ENCODE measurements at regions not wholly inside any gene's neighbourhood (a gene's known extent, or its start where the extent isn't known, plus 50 kb on each side); places are given as distances from the start of the nearest gene placed in this dataset.
"Not testable (repeated sequence)": the region's sequence is repeated elsewhere in the genome, so short reads cannot be mapped to it uniquely, and the experiment has no call there.

GRCh38 chr4:154029171-154029570 lies 240.3 kb upstream of the SFRP2 start:
- Mint-ChIP-seq H3K4me3 (no peak overlapping the region), H3K4me1 (no peaks in the 10 kb centered on the region), H3K36me3 (no peaks in the 10 kb centered on the region), H3K9me3 (no peaks in the 10 kb centered on the region), H3K27ac (no peak overlapping the region), H3K27me3 (peaks cover 43% of the 10 kb centered on the region)
- DNase-seq: no peak

GRCh38 chr4:154025110-154025509 lies 236.2 kb upstream of the SFRP2 start:
- H3K4me3 Mint-ChIP-seq: no peak overlapping the region
- peaks cover 41% of the 10 kb centered on the region for H3K27me3 Mint-ChIP-seq
- H3K36me3 Mint-ChIP-seq: no peaks in the 10 kb centered on the region
- DNase-seq: no peak
- H3K9me3 Mint-ChIP-seq: no peaks in the 10 kb centered on the region
- no peaks in the 10 kb centered on the region for H3K4me1 Mint-ChIP-seq
- no peak overlapping the region for H3K27ac Mint-ChIP-seq

- Mint-ChIP-seq H3K27ac (no peak overlapping the region), H3K27me3 (peaks cover 40% of the 10 kb centered on the region), H3K4me3 (no peak overlapping the region), H3K4me1 (no peaks in the 10 kb centered on the region), H3K9me3 (no peaks in the 10 kb centered on the region), H3K36me3 (no peaks in the 10 kb centered on the region)
- peak; percentile 14 for DNase-seq
These were observed 235.3 kb upstream of the SFRP2 start for GRCh38 chr4:154024097-154024694.

- not testable (repeated sequence) for H3K36me3 Mint-ChIP-seq, H3K9me3 Mint-ChIP-seq, H3K27ac Mint-ChIP-seq, H3K4me1 Mint-ChIP-seq, DNase-seq, H3K4me3 Mint-ChIP-seq
- H3K27me3 Mint-ChIP-seq: peaks cover 38% of the 10 kb centered on the region
These were observed 234.8 kb upstream of the SFRP2 start for GRCh38 chr4:154023671-154024070.

GRCh38 chr4:154019811-154020210 lies 230.9 kb upstream of the SFRP2 start:
- Mint-ChIP-seq H3K27me3 (peaks cover 28% of the 10 kb centered on the region), H3K9me3 (no peaks in the 10 kb centered on the region), H3K4me1 (no peaks in the 10 kb centered on the region), H3K4me3 (no peak overlapping the region), H3K36me3 (no peaks in the 10 kb centered on the region), H3K27ac (no peak overlapping the region)
- no peak for DNase-seq

- H3K27ac Mint-ChIP-seq: no peak overlapping the region
- H3K4me3 Mint-ChIP-seq: no peak overlapping the region
- H3K27me3 Mint-ChIP-seq: peaks cover 28% of the 10 kb centered on the region
- no peaks in the 10 kb centered on the region for H3K4me1 Mint-ChIP-seq
- no peaks in the 10 kb centered on the region for H3K36me3 Mint-ChIP-seq
- DNase-seq: peak; percentile 21
- no peaks in the 10 kb centered on the region for H3K9me3 Mint-ChIP-seq
These were observed 229.8 kb upstream of the SFRP2 start for GRCh38 chr4:154018659-154019058.

- peaks cover 2% of the 10 kb centered on the region for H3K4me1 Mint-ChIP-seq
- H3K27ac Mint-ChIP-seq: no peak overlapping the region
These were observed 226.7 kb upstream of the SFRP2 start for GRCh38 chr4:154015578-154015977.

GRCh38 chr4:154014407-154015321 lies 225.8 kb upstream of the SFRP2 start:
- Mint-ChIP-seq H3K4me3 (no peak overlapping the region), H3K4me1 (peaks cover 2% of the 10 kb centered on the region), H3K36me3 (no peaks in the 10 kb centered on the region), H3K27ac (no peak overlapping the region), H3K27me3 (peaks cover 18% of the 10 kb centered on the region), H3K9me3 (no peaks in the 10 kb centered on the region)
- no peak for DNase-seq

More at GRCh38 chr4:154015578-154015977, 226.7 kb upstream of the SFRP2 start:
- no peaks in the 10 kb centered on the region for H3K9me3 Mint-ChIP-seq
- H3K4me3 Mint-ChIP-seq: no peak overlapping the region
- H3K27me3 Mint-ChIP-seq: peaks cover 18% of the 10 kb centered on the region
- no peaks in the 10 kb centered on the region for H3K36me3 Mint-ChIP-seq
- DNase-seq: no peak

GRCh38 chr4:154013576-154013975 lies 224.7 kb upstream of the SFRP2 start:
- Mint-ChIP-seq H3K4me3 (no peak overlapping the region), H3K36me3 (no peaks in the 10 kb centered on the region), H3K4me1 (peaks cover 2% of the 10 kb centered on the region), H3K27me3 (peaks cover 15% of the 10 kb centered on the region), H3K9me3 (no peaks in the 10 kb centered on the region), H3K27ac (no peak overlapping the region)
- no peak for DNase-seq

GRCh38 chr4:154010371-154010770 lies 221.5 kb upstream of the SFRP2 start:
- Mint-ChIP-seq H3K4me1 (peaks cover 2% of the 10 kb centered on the region), H3K27me3 (no peaks in the 10 kb centered on the region), H3K4me3 (no peak overlapping the region), H3K36me3 (no peaks in the 10 kb centered on the region), H3K27ac (no peak overlapping the region), H3K9me3 (no peaks in the 10 kb centered on the region)
- DNase-seq: no peak

GRCh38 chr4:154009788-154010187 lies 220.9 kb upstream of the SFRP2 start:
- Mint-ChIP-seq H3K4me3 (no peak overlapping the region), H3K9me3 (no peaks in the 10 kb centered on the region)
- DNase-seq: no peak

GRCh38 chr4:154009191-154009590 lies 220.3 kb upstream of the SFRP2 start:
- no peak overlapping the region for H3K27ac Mint-ChIP-seq
- H3K4me3 Mint-ChIP-seq: no peak overlapping the region
- no peak for DNase-seq
- peaks cover 2% of the 10 kb centered on the region for H3K4me1 Mint-ChIP-seq
- H3K27me3 Mint-ChIP-seq: no peaks in the 10 kb centered on the region
- no peaks in the 10 kb centered on the region for H3K9me3 Mint-ChIP-seq
- no peaks in the 10 kb centered on the region for H3K36me3 Mint-ChIP-seq

More at GRCh38 chr4:154009788-154010187, 220.9 kb upstream of the SFRP2 start:
- H3K27me3 Mint-ChIP-seq: no peaks in the 10 kb centered on the region
- H3K4me1 Mint-ChIP-seq: peaks cover 2% of the 10 kb centered on the region
- no peaks in the 10 kb centered on the region for H3K36me3 Mint-ChIP-seq
- H3K27ac Mint-ChIP-seq: no peak overlapping the region

GRCh38 chr4:154005171-154005520 lies 216.3 kb upstream of the SFRP2 start:
- H3K36me3 Mint-ChIP-seq: no peaks in the 10 kb centered on the region
- peaks cover 7% of the 10 kb centered on the region for H3K27me3 Mint-ChIP-seq
- DNase-seq: no peak
- no peaks in the 10 kb centered on the region for H3K9me3 Mint-ChIP-seq
- H3K4me3 Mint-ChIP-seq: no peak overlapping the region
- H3K27ac Mint-ChIP-seq: no peak overlapping the region
- H3K4me1 Mint-ChIP-seq: no peaks in the 10 kb centered on the region

- no peak for DNase-seq
- Mint-ChIP-seq H3K36me3 (no peaks in the 10 kb centered on the region), H3K4me3 (no peak overlapping the region), H3K9me3 (no peaks in the 10 kb centered on the region), H3K27me3 (peaks cover 7% of the 10 kb centered on the region), H3K4me1 (no peaks in the 10 kb centered on the region), H3K27ac (no peak overlapping the region)
These were observed 215.8 kb upstream of the SFRP2 start for GRCh38 chr4:154004507-154005170.

- DNase-seq: no peak
- peaks cover 9% of the 10 kb centered on the region for H3K27me3 Mint-ChIP-seq
- H3K36me3 Mint-ChIP-seq: no peaks in the 10 kb centered on the region
- H3K27ac Mint-ChIP-seq: no peak overlapping the region
- H3K4me3 Mint-ChIP-seq: no peak overlapping the region
- H3K4me1 Mint-ChIP-seq: no peaks in the 10 kb centered on the region
- H3K9me3 Mint-ChIP-seq: no peaks in the 10 kb centered on the region
These were observed 215.1 kb upstream of the SFRP2 start for GRCh38 chr4:154004016-154004415.
